ENCODE measurements at regions not wholly inside any gene's neighbourhood (a gene's known extent, or its start where the extent isn't known, plus 50 kb on each side); places are given as distances from the start of the nearest gene placed in this dataset.

- no peak overlapping the region for H3K9ac ChIP-seq (ENCODE audit: low read length)
- no peak overlapping the region for H3K27ac ChIP-seq (ENCODE audit: low read length)
- H3K4me2 ChIP-seq (ENCODE audit: low read depth, low read length), result no peak overlapping the region
- no peaks in the 10 kb centered on the region for H3K79me2 ChIP-seq (ENCODE audit: low read length)
- peaks cover 12% of the 10 kb centered on the region for H3K4me1 ChIP-seq (ENCODE audit: low read length)
- TF ChIP-seq, protein P1, sequence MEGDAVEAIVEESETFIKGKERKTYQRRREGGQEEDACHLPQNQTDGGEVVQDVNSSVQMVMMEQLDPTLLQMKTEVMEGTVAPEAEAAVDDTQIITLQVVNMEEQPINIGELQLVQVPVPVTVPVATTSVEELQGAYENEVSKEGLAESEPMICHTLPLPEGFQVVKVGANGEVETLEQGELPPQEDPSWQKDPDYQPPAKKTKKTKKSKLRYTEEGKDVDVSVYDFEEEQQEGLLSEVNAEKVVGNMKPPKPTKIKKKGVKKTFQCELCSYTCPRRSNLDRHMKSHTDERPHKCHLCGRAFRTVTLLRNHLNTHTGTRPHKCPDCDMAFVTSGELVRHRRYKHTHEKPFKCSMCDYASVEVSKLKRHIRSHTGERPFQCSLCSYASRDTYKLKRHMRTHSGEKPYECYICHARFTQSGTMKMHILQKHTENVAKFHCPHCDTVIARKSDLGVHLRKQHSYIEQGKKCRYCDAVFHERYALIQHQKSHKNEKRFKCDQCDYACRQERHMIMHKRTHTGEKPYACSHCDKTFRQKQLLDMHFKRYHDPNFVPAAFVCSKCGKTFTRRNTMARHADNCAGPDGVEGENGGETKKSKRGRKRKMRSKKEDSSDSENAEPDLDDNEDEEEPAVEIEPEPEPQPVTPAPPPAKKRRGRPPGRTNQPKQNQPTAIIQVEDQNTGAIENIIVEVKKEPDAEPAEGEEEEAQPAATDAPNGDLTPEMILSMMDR (IDR thresholded peaks at IDR 0.05; ENCODE audit: low read length), result no peak
- TF ChIP-seq EZH2 (optimal IDR thresholded peaks at IDR 0.05; ENCODE audit: low read depth, low read length) (no peak), EZH2phosphoT487 (IDR thresholded peaks at IDR 0.05; ENCODE audit: low read length) (no peak)
- H3K27me3 ChIP-seq (replicated peaks; ENCODE audit: insufficient read depth, low read length), result no peaks in the 10 kb centered on the region
- no peak overlapping the region for H2AFZ ChIP-seq (ENCODE audit: low read length)
- no peaks in the 10 kb centered on the region for H3K36me3 ChIP-seq (replicated peaks; ENCODE audit: insufficient read depth, low read length)
- no peaks in the 10 kb centered on the region for H4K20me1 ChIP-seq (ENCODE audit: insufficient read depth, low read length)
- no peaks in the 10 kb centered on the region for H3K9me2 ChIP-seq (replicated peaks; ENCODE audit: insufficient read depth, low read length)
- no peaks in the 10 kb centered on the region for H3K9me3 ChIP-seq (replicated peaks; ENCODE audit: insufficient read depth, low read length)
- DNase-seq, result no peak
- no peaks in the 10 kb centered on the region for H3F3A ChIP-seq (ENCODE audit: insufficient read depth, low read length)
- no peak overlapping the region for H3K4me3 ChIP-seq (ENCODE audit: low read length)
These were observed 172.7 kb upstream of the CNOT2 start for GRCh38 chr12:70070494-70071007.

GRCh38 chr12:70074510-70074909 is 168.7 kb upstream of the CNOT2 start:
- Histone ChIP-seq H3K36me3 (replicated peaks; ENCODE audit: insufficient read depth, low read length) (no peaks in the 10 kb centered on the region), H3K27ac (ENCODE audit: low read length) (no peak overlapping the region), H3K4me1 (ENCODE audit: low read length) (peaks cover 12% of the 10 kb centered on the region), H3K4me3 (ENCODE audit: low read length) (no peak overlapping the region), H3K9ac (ENCODE audit: low read length) (no peak overlapping the region), H3K9me3 (replicated peaks; ENCODE audit: insufficient read depth, low read length) (no peaks in the 10 kb centered on the region), H3K27me3 (replicated peaks; ENCODE audit: insufficient read depth, low read length) (no peaks in the 10 kb centered on the region), H3F3A (ENCODE audit: insufficient read depth, low read length) (no peaks in the 10 kb centered on the region), H3K4me2 (ENCODE audit: low read depth, low read length) (no peak overlapping the region), H2AFZ (ENCODE audit: low read length) (no peak overlapping the region), H3K79me2 (ENCODE audit: low read length) (no peaks in the 10 kb centered on the region), H3K9me2 (replicated peaks; ENCODE audit: insufficient read depth, low read length) (no peaks in the 10 kb centered on the region), H4K20me1 (ENCODE audit: insufficient read depth, low read length) (no peaks in the 10 kb centered on the region)
- TF ChIP-seq, protein P1 (IDR thresholded peaks at IDR 0.05; ENCODE audit: low read length), result no peak
- TF ChIP-seq EZH2phosphoT487 (IDR thresholded peaks at IDR 0.05; ENCODE audit: low read length), result no peak
- no peak for TF ChIP-seq EZH2 (optimal IDR thresholded peaks at IDR 0.05; ENCODE audit: low read depth, low read length)
- DNase-seq, result peak; percentile 36

DNA sequence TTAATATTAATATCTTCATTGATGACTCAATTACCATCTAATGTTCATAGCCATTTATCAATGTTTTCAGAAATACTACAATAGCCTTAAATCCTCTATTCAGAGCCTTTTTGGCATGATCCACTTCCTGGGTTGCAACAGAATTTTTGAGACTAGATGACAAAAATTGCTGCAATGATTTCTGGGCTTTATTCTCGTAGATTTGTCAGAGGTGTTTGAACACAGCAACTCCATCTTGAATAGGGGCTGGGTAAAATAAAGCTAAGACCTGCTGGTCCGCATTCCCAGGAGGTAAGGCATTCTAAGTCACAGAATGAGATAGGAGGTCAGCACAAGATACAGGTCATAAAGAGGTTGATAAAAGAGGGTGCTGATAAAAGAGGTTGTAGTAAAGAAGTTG is 165.8 kb upstream of the CNOT2 start:
- H3K36me3 ChIP-seq (replicated peaks; ENCODE audit: insufficient read depth, low read length), result no peaks in the 10 kb centered on the region
- no peaks in the 10 kb centered on the region for H4K20me1 ChIP-seq (ENCODE audit: insufficient read depth, low read length)
- H2AFZ ChIP-seq (ENCODE audit: low read length), result no peak overlapping the region
- H3K9me2 ChIP-seq (replicated peaks; ENCODE audit: insufficient read depth, low read length), result no peaks in the 10 kb centered on the region
- H3K4me2 ChIP-seq (ENCODE audit: low read depth, low read length), result no peak overlapping the region
- H3K27ac ChIP-seq (ENCODE audit: low read length), result no peak overlapping the region
- no peak for TF ChIP-seq EZH2phosphoT487 (IDR thresholded peaks at IDR 0.05; ENCODE audit: low read length)
- H3K4me1 ChIP-seq (ENCODE audit: low read length), result peaks cover 12% of the 10 kb centered on the region
- no peaks in the 10 kb centered on the region for H3K27me3 ChIP-seq (replicated peaks; ENCODE audit: insufficient read depth, low read length)
- H3F3A ChIP-seq (ENCODE audit: insufficient read depth, low read length), result no peaks in the 10 kb centered on the region
- no peak overlapping the region for H3K4me3 ChIP-seq (ENCODE audit: low read length)
- no peak for DNase-seq
- H3K79me2 ChIP-seq (ENCODE audit: low read length), result no peaks in the 10 kb centered on the region
- H3K9ac ChIP-seq (ENCODE audit: low read length), result no peak overlapping the region
- no peaks in the 10 kb centered on the region for H3K9me3 ChIP-seq (replicated peaks; ENCODE audit: insufficient read depth, low read length)

GRCh38 chr12:70078161-70078560 is 165.1 kb upstream of the CNOT2 start:
- Histone ChIP-seq H3K79me2 (ENCODE audit: low read length) (no peaks in the 10 kb centered on the region), H4K20me1 (ENCODE audit: insufficient read depth, low read length) (no peaks in the 10 kb centered on the region), H3K4me3 (ENCODE audit: low read length) (no peak overlapping the region), H3K9me3 (replicated peaks; ENCODE audit: insufficient read depth, low read length) (no peaks in the 10 kb centered on the region), H3K27me3 (replicated peaks; ENCODE audit: insufficient read depth, low read length) (no peaks in the 10 kb centered on the region), H3K27ac (ENCODE audit: low read length) (no peak overlapping the region), H3K9ac (ENCODE audit: low read length) (no peak overlapping the region), H3K4me1 (ENCODE audit: low read length) (peaks cover 12% of the 10 kb centered on the region), H3K4me2 (ENCODE audit: low read depth, low read length) (no peak overlapping the region), H3K9me2 (replicated peaks; ENCODE audit: insufficient read depth, low read length) (no peaks in the 10 kb centered on the region), H2AFZ (ENCODE audit: low read length) (no peak overlapping the region), H3K36me3 (replicated peaks; ENCODE audit: insufficient read depth, low read length) (no peaks in the 10 kb centered on the region), H3F3A (ENCODE audit: insufficient read depth, low read length) (no peaks in the 10 kb centered on the region)
- TF ChIP-seq EZH2 (optimal IDR thresholded peaks at IDR 0.05; ENCODE audit: low read depth, low read length) (no peak), EZH2phosphoT487 (IDR thresholded peaks at IDR 0.05; ENCODE audit: low read length) (no peak)
- TF ChIP-seq, protein P1 (IDR thresholded peaks at IDR 0.05; ENCODE audit: low read length), result no peak
- DNase-seq, result no peak
